Choroid plexus epithelial cell (primary cell): ENCODE measurements at regions not wholly inside any gene's neighbourhood (a gene's known extent, or its start where the extent isn't known, plus 50 kb on each side); places are given as distances from the start of the nearest gene placed in this dataset.

Source experiments
- DNase-seq: peaks from one replicate; pipeline ENCODE4 v3.0.0-alpha.2; 2010; ENCODE audit warnings: low read depth
- H3K4me3 ChIP-seq: 2 replicates; pipeline ENCODE4 v1.5.1; 2011; ENCODE audit warnings: low read depth, mild to moderate bottlenecking, control low read depth, low read length, moderate library complexity
- CTCF ChIP-seq: conservative IDR thresholded peaks from 2 replicates; pipeline ENCODE4 v1.5.1; 2011; ENCODE audit warnings: low read depth, mild to moderate bottlenecking, control low read depth, inconsistent platforms, low read length, moderate library complexity

GRCh38 chr4:119894650-119895208, 171.9 kb downstream of the MAD2L1 start:
- no peak for TF ChIP-seq CTCF
- no peak overlapping the region for H3K4me3 ChIP-seq
- DNase-seq = no peak

GRCh38 chr4:119873794-119874325, 192.8 kb downstream of the MAD2L1 start:
- no peak for DNase-seq
- no peak for TF ChIP-seq CTCF
- no peak overlapping the region for H3K4me3 ChIP-seq

GRCh38 chr4:119873132-119873531, 193.5 kb downstream of the MAD2L1 start:
- no peak overlapping the region for H3K4me3 ChIP-seq
- no peak for TF ChIP-seq CTCF
- no peak for DNase-seq

GRCh38 chr4:119872371-119873016, 194.2 kb downstream of the MAD2L1 start:
- DNase-seq = no peak
- H3K4me3 ChIP-seq = no peak overlapping the region
- TF ChIP-seq CTCF = no peak

GRCh38 chr4:119870856-119871255, 195.8 kb downstream of the MAD2L1 start:
- H3K4me3 ChIP-seq = no peak overlapping the region
- no peak for DNase-seq
- no peak for TF ChIP-seq CTCF

GRCh38 chr4:119865789-119866188, 200.9 kb downstream of the MAD2L1 start:
- TF ChIP-seq CTCF = no peak
- no peak overlapping the region for H3K4me3 ChIP-seq
- DNase-seq = no peak

- no peak for TF ChIP-seq CTCF
- H3K4me3 ChIP-seq = no peak overlapping the region
- DNase-seq = no peak
Observed at GRCh38 chr4:119865389-119865788, 201.3 kb downstream of the MAD2L1 start.
